Suprapubic skin (tissue), 4 donors: ENCODE measurements at regions not wholly inside any gene's neighbourhood (a gene's known extent, or its start where the extent isn't known, plus 50 kb on each side); places are given as distances from the start of the nearest gene placed in this dataset.

Experiments
- DNase-seq, 2 donors: peaks; one replicate each; pipeline ENCODE4 v3.0.0-alpha.2; 2019; ENCODE audit warnings: low spot score in 2 of 2
- H3K27ac ChIP-seq: fragments of 200-600 bp; sonication (generic); one replicate; pipeline ENCODE4 v1.5.1; 2019
- H3K27me3 ChIP-seq: fragments of 200-600 bp; sonication (generic); one replicate; pipeline ENCODE4 v1.5.1; 2019
- H3K36me3 ChIP-seq: fragments of 200-600 bp; sonication (generic); one replicate; pipeline ENCODE4 v1.5.1; 2019
- H3K4me1 ChIP-seq: fragments of 200-600 bp; sonication (generic); one replicate; pipeline ENCODE4 v1.5.1; 2019
- H3K4me3 ChIP-seq: fragments of 200-600 bp; sonication (generic); one replicate; pipeline ENCODE4 v1.5.1; 2019; ENCODE audit warnings: mild to moderate bottlenecking
- H3K9me3 ChIP-seq: fragments of 200-600 bp; sonication (generic); one replicate; pipeline ENCODE4 v1.5.1; 2019
- EP300 ChIP-seq: sonication (generic); formaldehyde crosslinking; IDR thresholded peaks from one replicate; pipeline ENCODE4 v1.6.1; 2017; ENCODE audit warnings: antibody characterized with exemption
- POLR2A ChIP-seq, 2 donors: fragments of 450-650 bp; IDR thresholded peaks; one replicate each; pipeline ENCODE4 v1.6.1; 2017; ENCODE audit warnings: antibody characterized with exemption in 2 of 2, mild to moderate bottlenecking in 2 of 2, moderate library complexity in 2 of 2
- POLR2AphosphoS5 ChIP-seq, 3 donors: sonication (generic); formaldehyde crosslinking; IDR thresholded peaks; one replicate each; pipeline ENCODE4 v1.6.1; 2017; ENCODE audit warnings: antibody characterized with exemption in 3 of 3
- WGBS: methylation state at CpG from one replicate; pipeline ENCODE4 v1.1.5; 2018; 5-methylcytosine and 5-hydroxymethylcytosine counted together
- TF ChIP-seq, protein P1 (sequence below), 2 donors: fragments of 200-600 bp in 1 of 2; fragments of 450-650 bp in 1 of 2; sonication (generic) in 1 of 2; IDR thresholded peaks; one replicate each; pipeline ENCODE4 v1.5.1; 2016 to 2019; ENCODE audit warnings: antibody characterized with exemption in 2 of 2, mild to moderate bottlenecking in 1 of 2, moderate library complexity in 1 of 2

- no peak overlapping the region for H3K27ac ChIP-seq
- WGBS, result 75% methylated on average over 3 of the region's 3 CpGs
These were observed 248.0 kb downstream of the KCTD12 start for GRCh38 chr13:76638181-76638580.

DNA sequence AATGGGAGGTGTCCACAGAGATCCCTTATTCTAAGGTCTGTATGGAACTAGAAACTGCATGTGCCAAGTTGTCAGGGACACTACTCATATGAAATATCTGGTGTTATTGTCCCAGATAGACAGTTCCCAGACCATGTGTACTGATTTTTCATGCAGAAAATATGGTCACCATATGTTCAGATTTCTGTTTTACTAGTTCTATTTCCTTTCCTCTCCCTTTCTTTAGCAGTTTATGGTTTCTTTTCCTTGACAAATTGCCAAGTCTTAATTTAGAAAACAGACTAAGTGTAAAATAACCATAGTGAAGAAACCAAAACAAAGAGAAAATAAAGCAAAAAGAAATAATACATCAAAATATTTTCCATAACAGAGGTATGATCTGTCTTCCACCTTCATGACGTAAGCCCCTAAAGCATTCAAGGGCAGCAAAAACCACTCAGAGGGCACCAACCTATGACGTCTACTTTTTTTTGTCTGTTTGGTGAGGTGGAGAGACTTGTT is 248.5 kb downstream of the KCTD12 start:
- no peaks in the 10 kb centered on the region for H3K36me3 ChIP-seq
- no peaks in the 10 kb centered on the region for H3K9me3 ChIP-seq
- no peak overlapping the region for H3K27ac ChIP-seq
- H3K27me3 ChIP-seq, result no peaks in the 10 kb centered on the region
- no peak for DNase-seq
- no peak overlapping the region for H3K4me3 ChIP-seq
- TF ChIP-seq, protein P1, sequence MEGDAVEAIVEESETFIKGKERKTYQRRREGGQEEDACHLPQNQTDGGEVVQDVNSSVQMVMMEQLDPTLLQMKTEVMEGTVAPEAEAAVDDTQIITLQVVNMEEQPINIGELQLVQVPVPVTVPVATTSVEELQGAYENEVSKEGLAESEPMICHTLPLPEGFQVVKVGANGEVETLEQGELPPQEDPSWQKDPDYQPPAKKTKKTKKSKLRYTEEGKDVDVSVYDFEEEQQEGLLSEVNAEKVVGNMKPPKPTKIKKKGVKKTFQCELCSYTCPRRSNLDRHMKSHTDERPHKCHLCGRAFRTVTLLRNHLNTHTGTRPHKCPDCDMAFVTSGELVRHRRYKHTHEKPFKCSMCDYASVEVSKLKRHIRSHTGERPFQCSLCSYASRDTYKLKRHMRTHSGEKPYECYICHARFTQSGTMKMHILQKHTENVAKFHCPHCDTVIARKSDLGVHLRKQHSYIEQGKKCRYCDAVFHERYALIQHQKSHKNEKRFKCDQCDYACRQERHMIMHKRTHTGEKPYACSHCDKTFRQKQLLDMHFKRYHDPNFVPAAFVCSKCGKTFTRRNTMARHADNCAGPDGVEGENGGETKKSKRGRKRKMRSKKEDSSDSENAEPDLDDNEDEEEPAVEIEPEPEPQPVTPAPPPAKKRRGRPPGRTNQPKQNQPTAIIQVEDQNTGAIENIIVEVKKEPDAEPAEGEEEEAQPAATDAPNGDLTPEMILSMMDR (IDR thresholded peaks at IDR 0.05), result no peak
- TF ChIP-seq POLR2A (IDR thresholded peaks at IDR 0.05) (no peak), POLR2AphosphoS5 (IDR thresholded peaks at IDR 0.05) (no peak), EP300 (no peak)
- peaks cover 16% of the 10 kb centered on the region for H3K4me1 ChIP-seq
- WGBS, result 53% methylated on average over 2 of the region's 2 CpGs

More at GRCh38 chr13:76638181-76638580, 248.0 kb downstream of the KCTD12 start:
- Histone ChIP-seq H3K4me3 (no peak overlapping the region), H3K27me3 (no peaks in the 10 kb centered on the region), H3K36me3 (no peaks in the 10 kb centered on the region), H3K9me3 (no peaks in the 10 kb centered on the region), H3K4me1 (peaks cover 16% of the 10 kb centered on the region)
- TF ChIP-seq POLR2AphosphoS5 (IDR thresholded peaks at IDR 0.05) (no peak), POLR2A (IDR thresholded peaks at IDR 0.05) (no peak)
- DNase-seq, result no peak

DNA sequence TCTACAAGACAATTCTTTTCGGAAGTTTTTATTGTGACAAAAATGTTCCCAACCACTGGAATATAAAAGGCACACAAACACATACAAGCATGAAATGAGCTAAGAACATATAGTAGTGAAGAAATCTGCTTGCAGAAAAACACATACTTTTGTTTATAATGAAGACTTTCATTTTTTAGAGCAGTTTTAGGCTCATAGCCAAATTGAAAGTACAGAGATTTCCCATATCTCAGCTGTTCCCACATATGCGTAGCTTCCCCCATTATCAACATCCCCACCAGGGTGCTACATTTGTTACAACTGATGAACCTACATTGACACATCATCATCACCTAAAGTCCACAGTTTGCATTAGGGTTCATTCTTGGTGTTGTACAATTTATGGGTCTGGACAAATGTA is 249.4 kb downstream of the KCTD12 start:
- Histone ChIP-seq H3K9me3 (no peaks in the 10 kb centered on the region), H3K36me3 (no peaks in the 10 kb centered on the region), H3K4me1 (peaks cover 16% of the 10 kb centered on the region), H3K27ac (peak overlapping the region; percentile 45), H3K27me3 (no peaks in the 10 kb centered on the region), H3K4me3 (no peak overlapping the region)
- 71% methylated on average over 2 of the region's 2 CpGs for WGBS
- no peak for DNase-seq
- TF ChIP-seq POLR2AphosphoS5 (IDR thresholded peaks at IDR 0.05), result no peak
- TF ChIP-seq POLR2A (IDR thresholded peaks at IDR 0.05), result no peak
- TF ChIP-seq, protein P1 (IDR thresholded peaks at IDR 0.05), result no peak
- no peak for TF ChIP-seq EP300

DNA sequence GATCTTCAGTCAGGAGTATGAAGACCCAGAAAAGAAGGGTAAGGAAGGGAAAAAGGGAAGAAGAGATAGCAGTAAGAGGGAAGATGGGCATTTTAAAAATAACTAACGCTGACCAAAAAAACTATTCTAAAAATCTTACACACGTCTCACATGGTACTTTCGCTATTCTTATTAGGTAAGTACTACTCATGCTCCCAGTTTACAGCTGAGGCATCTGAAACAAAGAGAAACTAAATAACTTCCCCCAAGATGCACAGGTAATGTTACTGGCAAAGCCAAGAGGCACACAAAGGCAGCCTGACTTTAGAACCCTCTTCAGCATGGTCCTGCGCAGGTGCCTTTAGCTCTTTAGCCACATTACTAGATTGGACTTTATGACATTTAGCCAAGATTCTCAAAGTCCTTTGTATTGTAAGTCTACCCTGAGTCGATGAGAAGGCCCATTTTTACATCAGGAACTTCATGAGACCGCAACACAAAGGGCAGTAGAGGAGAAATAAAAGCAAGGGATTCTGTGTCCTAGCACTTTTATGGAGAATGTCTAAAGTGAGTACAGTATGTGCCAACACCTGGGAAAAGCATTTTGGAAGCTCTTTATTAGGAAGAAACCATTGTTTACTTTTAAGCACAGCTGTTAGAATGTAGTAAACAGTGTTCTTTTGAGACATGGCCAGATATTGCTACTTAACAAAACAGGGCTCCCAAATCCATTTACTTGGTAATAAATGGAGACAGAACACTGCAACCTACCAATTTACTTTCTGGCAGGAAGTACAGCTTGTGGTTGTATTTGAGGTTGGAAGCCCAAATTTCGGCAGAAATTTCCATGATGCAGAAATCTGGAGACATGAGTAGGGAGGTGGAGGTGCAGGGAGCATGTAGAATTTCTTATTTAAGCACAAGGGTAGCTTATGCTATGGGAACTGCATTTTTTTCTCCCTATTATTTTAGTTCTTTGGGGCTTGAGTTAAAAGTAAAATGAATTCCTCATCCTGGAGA is 250.7 kb downstream of the KCTD12 start:
- no peaks in the 10 kb centered on the region for H3K36me3 ChIP-seq
- WGBS, result 85% methylated on average over 7 of the region's 7 CpGs
- H3K9me3 ChIP-seq, result no peaks in the 10 kb centered on the region
- TF ChIP-seq POLR2AphosphoS5 (IDR thresholded peaks at IDR 0.05), result no peak
- no peak for TF ChIP-seq EP300
- TF ChIP-seq, protein P1 (IDR thresholded peaks at IDR 0.05), result no peak
- no peak for TF ChIP-seq POLR2A (IDR thresholded peaks at IDR 0.05)
- no peak for DNase-seq
- H3K27ac ChIP-seq, result peak overlapping the region; percentile 45
- H3K27me3 ChIP-seq, result no peaks in the 10 kb centered on the region
- H3K4me3 ChIP-seq, result no peak overlapping the region
- peaks cover 16% of the 10 kb centered on the region for H3K4me1 ChIP-seq

DNA sequence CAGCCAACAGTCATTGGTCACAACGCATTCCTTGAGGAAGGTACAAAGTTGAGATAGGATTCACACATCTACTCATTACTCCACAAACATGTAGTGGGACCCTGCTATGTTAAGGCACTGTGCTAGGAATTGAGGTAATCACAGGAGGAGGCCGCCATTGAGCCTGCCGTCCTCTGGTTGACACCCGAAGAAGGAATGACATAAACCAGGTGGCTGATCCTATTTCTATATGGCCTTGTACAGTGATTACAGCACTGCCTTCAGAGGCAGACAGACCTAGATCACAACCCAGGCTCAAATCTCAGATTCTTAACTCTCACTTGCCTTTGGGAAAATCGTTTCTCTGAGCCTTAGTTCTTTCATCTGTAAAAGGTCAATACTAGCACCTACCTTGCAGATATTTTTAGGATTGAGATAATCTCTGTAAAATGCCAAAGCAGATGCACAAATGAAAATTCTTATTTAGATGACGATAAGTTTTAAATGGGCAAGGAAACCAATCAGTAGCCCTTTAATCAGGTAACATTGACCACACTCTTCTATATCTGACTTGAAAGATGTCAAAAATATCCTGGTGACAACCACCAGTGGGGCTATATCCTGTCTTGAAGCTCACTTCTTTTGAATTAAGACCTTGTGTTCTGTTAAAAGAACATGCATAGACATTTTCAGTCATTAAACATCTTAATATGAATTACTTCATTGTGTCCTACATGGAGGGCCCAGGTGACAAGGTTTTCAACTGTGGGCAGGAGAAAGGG is 251.6 kb downstream of the KCTD12 start:
- no peaks in the 10 kb centered on the region for H3K36me3 ChIP-seq
- no peak overlapping the region for H3K4me3 ChIP-seq
- H3K27me3 ChIP-seq, result no peaks in the 10 kb centered on the region
- DNase-seq, result no peak
- H3K27ac ChIP-seq, result no peak overlapping the region
- H3K9me3 ChIP-seq, result no peaks in the 10 kb centered on the region
- H3K4me1 ChIP-seq, result peaks cover 16% of the 10 kb centered on the region
- 77% methylated on average over 6 of the region's 6 CpGs for WGBS
- TF ChIP-seq, protein P1 (IDR thresholded peaks at IDR 0.05), result no peak
- TF ChIP-seq POLR2AphosphoS5 (IDR thresholded peaks at IDR 0.05), result no peak
- no peak for TF ChIP-seq EP300
